Naive B cell (primary cell): ENCODE measurements at regions not wholly inside any gene's neighbourhood (a gene's known extent, or its start where the extent isn't known, plus 50 kb on each side); places are given as distances from the start of the nearest gene placed in this dataset.

ENCODE experiments used
- ATAC-seq, 2 donors: fragments of 150-1000 bp; cut with Tn5 transposase; 2 replicates each; pipeline ENCODE4 v1.10.0; 2021; ENCODE audit warnings: low read depth in 2 of 2, mild to moderate bottlenecking in 2 of 2, moderate library complexity in 2 of 2
- DNase-seq: peaks from one replicate; pipeline ENCODE4 v3.0.0; 2022
- H3K27ac Mint-ChIP-seq, 6 donors: one replicate each; pipeline ENCODE4 v1.8.0; 2020 to 2022; ENCODE audit warnings: mild to moderate bottlenecking in 6 of 6, mixed read lengths in 6 of 6, moderate library complexity in 5 of 6, inconsistent platforms in 2 of 6
- H3K27me3 Mint-ChIP-seq, 3 donors: one replicate each; pipeline ENCODE4 v1.8.0; 2021 to 2022; ENCODE audit warnings: mixed read lengths in 3 of 3, mild to moderate bottlenecking in 1 of 3
- H3K36me3 Mint-ChIP-seq, 2 donors: one replicate each; pipeline ENCODE4 v1.8.0; 2020 to 2022; ENCODE audit warnings: mixed read lengths in 2 of 2, inconsistent platforms in 1 of 2, mild to moderate bottlenecking in 1 of 2
- H3K4me1 Mint-ChIP-seq, 3 donors: one replicate each; pipeline ENCODE4 v1.8.0; 2020 to 2022; ENCODE audit warnings: mixed read lengths in 3 of 3, inconsistent platforms in 1 of 3, mild to moderate bottlenecking in 1 of 3, moderate library complexity in 1 of 3
- H3K4me3 Mint-ChIP-seq, 8 donors: one replicate each; pipeline ENCODE4 v1.8.0; 2020 to 2022; ENCODE audit warnings: mild to moderate bottlenecking in 8 of 8, mixed read lengths in 8 of 8, moderate library complexity in 8 of 8, inconsistent platforms in 2 of 8
- H3K9me3 Mint-ChIP-seq, 7 donors: one replicate each; pipeline ENCODE4 v1.8.0; 2020 to 2022; ENCODE audit warnings: mixed read lengths in 7 of 7, mild to moderate bottlenecking in 5 of 7, inconsistent platforms in 2 of 7, moderate library complexity in 1 of 7

- Mint-ChIP-seq H3K36me3 (no peaks in the 10 kb centered on the region), H3K27me3 (no peaks in the 10 kb centered on the region), H3K9me3 (peaks cover 0 to 4% (median 0%) of the 10 kb centered on the region in 7 donors), H3K4me3 (no peak overlapping the region), H3K27ac (no peak overlapping the region), H3K4me1 (no peaks in the 10 kb centered on the region)
- DNase-seq (no peak), ATAC-seq (no peak)
Measured at GRCh38 chrX:25925946-25926345, 212.2 kb upstream of the MAGEB18 start.

- no peaks in the 10 kb centered on the region for H3K4me1 Mint-ChIP-seq
Measured at GRCh38 chrX:25928316-25928715, 209.8 kb upstream of the MAGEB18 start.

GRCh38 chrX:25941087-25941486 is 197.1 kb upstream of the MAGEB18 start:
- H3K36me3 Mint-ChIP-seq = no peaks in the 10 kb centered on the region
- H3K27me3 Mint-ChIP-seq = no peaks in the 10 kb centered on the region
- no peak overlapping the region for H3K4me3 Mint-ChIP-seq
- H3K4me1 Mint-ChIP-seq = no peaks in the 10 kb centered on the region
- DNase-seq (no peak), ATAC-seq (no peak)
- peaks cover under 1 to 11% (median 8%) of the 10 kb centered on the region in 7 donors for H3K9me3 Mint-ChIP-seq
- no peak overlapping the region for H3K27ac Mint-ChIP-seq

More at GRCh38 chrX:25928316-25928715, 209.8 kb upstream of the MAGEB18 start:
- Mint-ChIP-seq H3K36me3 (no peaks in the 10 kb centered on the region), H3K27ac (no peak overlapping the region), H3K4me3 (no peak overlapping the region), H3K27me3 (no peaks in the 10 kb centered on the region), H3K9me3 (peaks cover 0 to 4% (median 2%) of the 10 kb centered on the region in 7 donors)
- DNase-seq = no peak
- ATAC-seq = no peak

DNA sequence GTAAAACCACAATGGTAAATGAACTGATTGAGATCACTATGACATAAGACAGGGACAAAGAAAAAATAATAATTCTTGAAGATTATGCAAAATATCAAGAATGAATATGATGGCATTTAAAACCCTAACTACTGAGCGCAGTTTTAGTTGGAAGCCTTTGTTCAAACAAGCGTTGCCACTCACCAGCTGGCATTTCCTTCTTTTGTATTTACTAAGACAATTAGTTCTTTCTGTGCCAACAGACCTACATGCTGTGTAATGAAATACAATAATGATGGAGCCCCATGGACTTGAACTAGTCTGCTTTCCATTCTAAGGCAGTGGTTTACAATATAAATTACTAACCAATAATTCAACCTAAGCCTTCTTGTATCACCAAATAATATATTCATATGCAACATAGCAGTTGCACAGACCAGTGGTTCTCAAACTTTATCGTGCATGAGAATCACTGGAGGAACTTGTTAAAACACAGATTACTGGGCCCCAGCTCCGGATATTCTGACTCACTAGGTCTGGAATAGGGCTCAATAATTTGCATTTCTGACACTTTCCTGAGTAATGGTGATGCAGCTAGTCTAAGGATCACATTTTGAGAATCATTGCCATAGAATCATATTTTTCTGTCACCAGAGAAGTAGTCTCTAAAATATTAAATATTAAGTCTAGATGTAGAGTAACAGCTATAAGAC is 196.4 kb upstream of the MAGEB18 start:
- Mint-ChIP-seq H3K4me3 (no peak overlapping the region), H3K27me3 (no peaks in the 10 kb centered on the region), H3K27ac (no peak overlapping the region), H3K9me3 (peaks cover 6 to 17% (median 11%) of the 10 kb centered on the region in 7 donors), H3K36me3 (no peaks in the 10 kb centered on the region), H3K4me1 (no peaks in the 10 kb centered on the region)
- DNase-seq (no peak), ATAC-seq (no peak)

- H3K27me3 Mint-ChIP-seq = no peaks in the 10 kb centered on the region
- peaks cover 6 to 19% (median 14%) of the 10 kb centered on the region in 7 donors for H3K9me3 Mint-ChIP-seq
- DNase-seq (no peak), ATAC-seq (no peak)
- H3K4me3 Mint-ChIP-seq = no peak overlapping the region
- H3K4me1 Mint-ChIP-seq = no peaks in the 10 kb centered on the region
- H3K36me3 Mint-ChIP-seq = no peaks in the 10 kb centered on the region
- H3K27ac Mint-ChIP-seq = no peak overlapping the region
Measured at GRCh38 chrX:25968920-25969319, 169.2 kb upstream of the MAGEB18 start.

GRCh38 chrX:25976683-25977310 is 161.3 kb upstream of the MAGEB18 start:
- ATAC-seq (no peak), DNase-seq (no peak)
- Mint-ChIP-seq H3K9me3 (peaks cover 3 to 26% (median 11%) of the 10 kb centered on the region in 7 donors), H3K4me1 (no peaks in the 10 kb centered on the region), H3K4me3 (no peak overlapping the region), H3K27me3 (no peaks in the 10 kb centered on the region), H3K36me3 (no peaks in the 10 kb centered on the region), H3K27ac (no peak overlapping the region)

DNA sequence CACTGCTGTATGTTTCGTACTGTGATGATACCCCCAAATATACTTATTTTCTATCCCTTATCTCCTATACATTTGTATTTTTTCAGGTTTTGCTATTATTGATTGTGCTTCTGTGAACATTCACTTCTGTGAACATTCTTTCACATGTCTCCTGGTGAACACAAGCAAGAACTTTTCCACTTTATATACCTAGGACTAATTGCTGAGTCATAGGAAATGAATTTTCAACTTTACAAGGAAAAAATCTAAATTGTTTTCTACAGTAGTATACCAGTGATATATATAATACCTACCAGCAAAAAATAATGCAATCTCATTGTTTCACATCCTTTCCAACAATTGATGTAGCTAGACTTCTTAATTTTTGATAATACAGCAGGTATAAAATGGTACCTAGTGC is 139.5 kb upstream of the MAGEB18 start:
- H3K27ac Mint-ChIP-seq = no peak overlapping the region
- H3K4me3 Mint-ChIP-seq = no peak overlapping the region
- H3K4me1 Mint-ChIP-seq = no peaks in the 10 kb centered on the region
- DNase-seq (no peak), ATAC-seq (no peak)
- H3K27me3 Mint-ChIP-seq = no peaks in the 10 kb centered on the region
- H3K9me3 Mint-ChIP-seq = peaks cover 0 to 4% (median 0%) of the 10 kb centered on the region in 7 donors
- no peaks in the 10 kb centered on the region for H3K36me3 Mint-ChIP-seq

GRCh38 chrX:26007462-26007861 is 130.7 kb upstream of the MAGEB18 start:
- H3K27ac Mint-ChIP-seq = no peak overlapping the region
- H3K36me3 Mint-ChIP-seq = no peaks in the 10 kb centered on the region
- no peak overlapping the region for H3K4me3 Mint-ChIP-seq
- no peaks in the 10 kb centered on the region for H3K27me3 Mint-ChIP-seq
- H3K4me1 Mint-ChIP-seq = no peaks in the 10 kb centered on the region
- DNase-seq (no peak), ATAC-seq (no peak)
- H3K9me3 Mint-ChIP-seq = peaks cover 0 to 6% (median 0%) of the 10 kb centered on the region in 7 donors

DNA sequence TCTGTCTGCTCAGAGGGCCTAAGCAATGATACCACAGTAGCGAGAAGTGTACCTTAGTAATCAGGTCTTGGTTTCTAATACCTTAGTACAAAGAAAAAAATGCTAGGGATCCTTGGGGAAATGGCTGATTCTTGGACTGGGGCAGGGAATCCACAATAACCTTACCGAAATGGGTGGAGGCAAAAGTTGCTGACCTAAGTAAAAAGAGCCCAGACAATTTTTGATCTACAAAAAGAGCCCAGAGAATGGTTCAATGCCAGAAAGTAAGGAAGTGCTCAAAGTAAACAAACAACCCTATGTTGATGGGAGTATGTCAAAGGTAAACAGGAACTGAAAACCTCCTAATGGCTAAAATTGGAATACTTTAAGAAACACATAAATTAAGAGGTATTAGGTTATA is 130.1 kb upstream of the MAGEB18 start:
- DNase-seq (no peak), ATAC-seq (no peak)
- Mint-ChIP-seq H3K27ac (no peak overlapping the region), H3K27me3 (no peaks in the 10 kb centered on the region), H3K36me3 (no peaks in the 10 kb centered on the region), H3K4me3 (no peak overlapping the region), H3K4me1 (no peaks in the 10 kb centered on the region), H3K9me3 (peaks cover 0 to 6% (median 1%) of the 10 kb centered on the region in 7 donors)

- no peak for DNase-seq
- no peaks in the 10 kb centered on the region for H3K27me3 Mint-ChIP-seq
- no peak overlapping the region for H3K4me3 Mint-ChIP-seq
- peaks cover 0 to 6% (median 2%) of the 10 kb centered on the region in 7 donors for H3K9me3 Mint-ChIP-seq
- no peaks in the 10 kb centered on the region for H3K36me3 Mint-ChIP-seq
- ATAC-seq = no peak
- H3K4me1 Mint-ChIP-seq = no peaks in the 10 kb centered on the region
- H3K27ac Mint-ChIP-seq = no peak overlapping the region
Measured at GRCh38 chrX:26008691-26009090, 129.5 kb upstream of the MAGEB18 start.

DNA sequence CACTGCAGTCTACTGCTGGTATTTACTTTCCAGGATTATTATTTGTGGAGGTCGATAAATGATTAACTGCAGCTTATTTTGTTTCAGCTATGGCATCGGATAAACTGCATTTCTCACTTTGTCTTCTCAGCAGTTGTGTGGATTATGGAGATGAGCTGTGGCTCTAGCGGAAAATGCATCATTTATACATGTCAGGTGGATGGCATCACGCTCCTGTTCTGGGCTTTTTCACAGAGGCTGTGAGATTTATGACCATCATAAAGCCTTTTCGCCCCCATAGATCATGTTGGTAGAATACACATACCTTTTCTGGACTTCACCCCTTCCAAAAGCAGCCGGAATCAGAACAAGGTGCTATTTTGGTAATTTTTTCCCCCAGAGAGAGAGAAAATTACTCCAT is 118.8 kb upstream of the MAGEB18 start:
- DNase-seq (no peak), ATAC-seq (no peak)
- Mint-ChIP-seq H3K36me3 (no peaks in the 10 kb centered on the region), H3K27ac (no peak overlapping the region), H3K27me3 (no peaks in the 10 kb centered on the region), H3K4me1 (no peaks in the 10 kb centered on the region), H3K9me3 (peaks cover 0 to 5% (median 1%) of the 10 kb centered on the region in 7 donors), H3K4me3 (no peak overlapping the region)

GRCh38 chrX:26026179-26026578 is 112.0 kb upstream of the MAGEB18 start:
- no peaks in the 10 kb centered on the region for H3K36me3 Mint-ChIP-seq
- H3K27me3 Mint-ChIP-seq = no peaks in the 10 kb centered on the region
- ATAC-seq (no peak), DNase-seq (no peak)
- H3K4me3 Mint-ChIP-seq = no peak overlapping the region
- peaks cover 0 to 3% (median 0%) of the 10 kb centered on the region in 7 donors for H3K9me3 Mint-ChIP-seq
- no peak overlapping the region for H3K27ac Mint-ChIP-seq
- H3K4me1 Mint-ChIP-seq = no peaks in the 10 kb centered on the region

- Mint-ChIP-seq H3K9me3 (peaks cover 0 to 10% (median 2%) of the 10 kb centered on the region in 7 donors), H3K4me3 (no peak overlapping the region), H3K27me3 (no peaks in the 10 kb centered on the region), H3K27ac (no peak overlapping the region), H3K36me3 (no peaks in the 10 kb centered on the region), H3K4me1 (no peaks in the 10 kb centered on the region)
- ATAC-seq = no peak
- no peak for DNase-seq
Measured at GRCh38 chrX:26032111-26032912, 105.8 kb upstream of the MAGEB18 start.

DNA sequence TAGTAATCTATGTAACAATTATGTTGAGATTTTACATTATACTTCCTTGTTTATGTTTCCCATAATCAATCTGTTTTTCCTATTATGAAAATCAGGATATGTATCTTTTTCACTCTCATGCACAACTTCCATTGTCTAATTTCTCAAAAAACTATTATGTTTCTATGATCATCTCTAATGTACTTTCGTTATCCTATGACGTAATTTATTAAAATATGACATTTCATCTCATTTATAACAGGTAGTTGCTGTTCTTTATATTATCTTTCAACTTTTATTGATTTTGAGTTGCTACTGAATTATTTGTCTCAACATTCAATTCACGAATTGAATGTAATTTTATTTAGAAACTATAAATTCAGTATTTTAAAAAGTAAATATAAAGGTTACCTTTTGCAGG is 100.8 kb upstream of the MAGEB18 start:
- Mint-ChIP-seq H3K27me3 (no peaks in the 10 kb centered on the region), H3K9me3 (peaks cover 0 to 10% (median 2%) of the 10 kb centered on the region in 7 donors), H3K4me3 (no peak overlapping the region), H3K36me3 (no peaks in the 10 kb centered on the region), H3K27ac (no peak overlapping the region), H3K4me1 (no peaks in the 10 kb centered on the region)
- no peak for DNase-seq
- no peak for ATAC-seq
